Cerebellar cortex (tissue), 1 donor: ENCODE measurements at regions not wholly inside any gene's neighbourhood (a gene's known extent, or its start where the extent isn't known, plus 50 kb on each side); places are given as distances from the start of the nearest gene placed in this dataset.
"Not testable (repeated sequence)": the region's sequence is repeated elsewhere in the genome, so short reads cannot be mapped to it uniquely, and the experiment has no call there.

Experiments
- DNase-seq: peaks from one replicate; pipeline ENCODE4 v3.0.0-alpha.2; 2015; ENCODE audit warnings: low spot score

- DNase-seq = no peak
These were observed 268.4 kb downstream of the IGSF11 start for GRCh38 chr3:118766306-118766669.

- DNase-seq = no peak
These were observed 262.6 kb downstream of the IGSF11 start for GRCh38 chr3:118772036-118772435.

- DNase-seq = no peak
These were observed 262.1 kb downstream of the IGSF11 start for GRCh38 chr3:118772547-118773011.

GRCh38 chr3:118775021-118775420 lies 259.6 kb downstream of the IGSF11 start:
- no peak for DNase-seq

- no peak for DNase-seq
These were observed 256.4 kb downstream of the IGSF11 start for GRCh38 chr3:118778201-118778600.

- no peak for DNase-seq
These were observed 253.4 kb downstream of the IGSF11 start for GRCh38 chr3:118781232-118781631.

- DNase-seq = no peak
These were observed 252.8 kb downstream of the IGSF11 start for GRCh38 chr3:118781839-118782238.

- no peak for DNase-seq
These were observed 251.9 kb downstream of the IGSF11 start for GRCh38 chr3:118782755-118783202.

- DNase-seq = no peak
These were observed 249.2 kb downstream of the IGSF11 start for GRCh38 chr3:118785415-118785814.

GRCh38 chr3:118791246-118791645 lies 243.4 kb downstream of the IGSF11 start:
- no peak for DNase-seq

- DNase-seq = no peak
These were observed 242.5 kb downstream of the IGSF11 start for GRCh38 chr3:118792191-118792590.

GRCh38 chr3:118793176-118793575 lies 241.5 kb downstream of the IGSF11 start:
- no peak for DNase-seq

GRCh38 chr3:118799303-118799702 lies 235.3 kb downstream of the IGSF11 start:
- DNase-seq = no peak

GRCh38 chr3:118801899-118802298 lies 232.7 kb downstream of the IGSF11 start:
- no peak for DNase-seq

GRCh38 chr3:118802325-118803095 lies 232.1 kb downstream of the IGSF11 start:
- no peak for DNase-seq

GRCh38 chr3:118803096-118803476 lies 231.6 kb downstream of the IGSF11 start:
- DNase-seq = no peak

GRCh38 chr3:118805007-118805406 lies 229.6 kb downstream of the IGSF11 start:
- DNase-seq = no peak

- no peak for DNase-seq
These were observed 228.2 kb downstream of the IGSF11 start for GRCh38 chr3:118806423-118806822.

GRCh38 chr3:118807349-118807748 lies 227.3 kb downstream of the IGSF11 start:
- DNase-seq = not testable (repeated sequence)

- no peak for DNase-seq
These were observed 225.9 kb downstream of the IGSF11 start for GRCh38 chr3:118808723-118809122.

GRCh38 chr3:118809696-118810498 lies 224.7 kb downstream of the IGSF11 start:
- no peak for DNase-seq

GRCh38 chr3:118810499-118811035 lies 224.1 kb downstream of the IGSF11 start:
- DNase-seq = no peak

GRCh38 chr3:118811236-118811732 lies 223.4 kb downstream of the IGSF11 start:
- DNase-seq = no peak
